ENCODE measurements at regions not wholly inside any gene's neighbourhood (a gene's known extent, or its start where the extent isn't known, plus 50 kb on each side); places are given as distances from the start of the nearest gene placed in this dataset.

GRCh38 chr3:152522036-152522435, 253.3 kb downstream of the MBNL1 start:
- CTCF ChIA-PET: interaction anchor here (3.6 kb wide), 1 partner anchor 49 kb away, joined by 12 read pairs; no protein-coding TSS in a partner anchor
- Mint-ChIP-seq H3K27ac (ENCODE audit: unreplicated experiment) (no peak overlapping the region), H3K9me3 (ENCODE audit: low read depth, unreplicated experiment) (no peaks in the 10 kb centered on the region), H3K27me3 (ENCODE audit: unreplicated experiment) (no peaks in the 10 kb centered on the region), H3K36me3 (ENCODE audit: insufficient read depth, unreplicated experiment) (no peaks in the 10 kb centered on the region), H3K4me1 (ENCODE audit: low read depth, unreplicated experiment) (no peaks in the 10 kb centered on the region), H3K4me3 (ENCODE audit: low read depth, unreplicated experiment) (no peak overlapping the region)
- intact Hi-C loops (cut with micrococcal nuclease; ENCODE audit: unreplicated experiment): no loop called here
- no TSS peak for BruUV-seq (replicated peaks)
- no peak for DNase-seq
- TF ChIP-seq CTCF (IDR thresholded peaks at IDR 0.05; ENCODE audit: unreplicated experiment): no peak

GRCh38 chr3:152524198-152525140, 255.7 kb downstream of the MBNL1 start:
- peak; percentile 83 for TF ChIP-seq CTCF (IDR thresholded peaks at IDR 0.05; ENCODE audit: unreplicated experiment)
- DNase-seq: peak; percentile 57
- Mint-ChIP-seq H3K36me3 (ENCODE audit: insufficient read depth, unreplicated experiment) (no peaks in the 10 kb centered on the region), H3K9me3 (ENCODE audit: low read depth, unreplicated experiment) (no peaks in the 10 kb centered on the region), H3K27me3 (ENCODE audit: unreplicated experiment) (no peaks in the 10 kb centered on the region), H3K4me1 (ENCODE audit: low read depth, unreplicated experiment) (no peaks in the 10 kb centered on the region), H3K27ac (ENCODE audit: unreplicated experiment) (no peak overlapping the region), H3K4me3 (ENCODE audit: low read depth, unreplicated experiment) (no peak overlapping the region)
- intact Hi-C loops (cut with micrococcal nuclease; ENCODE audit: unreplicated experiment): loop anchor here (1.0 kb wide), 1 partner anchor 50 kb away; no protein-coding TSS in a partner anchor
- BruUV-seq (replicated peaks): no TSS peak
- CTCF ChIA-PET: interaction anchor here (0.7 to 3.6 kb wide), 7 partner anchors 12 to 603 kb away, joined by 3 to 12 read pairs (median 3); no protein-coding TSS in a partner anchor

- no peak overlapping the region for H3K27ac Mint-ChIP-seq (ENCODE audit: unreplicated experiment)
- H3K4me1 Mint-ChIP-seq (ENCODE audit: low read depth, unreplicated experiment): no peaks in the 10 kb centered on the region
- no TSS peak for BruUV-seq (replicated peaks)
- no peak for TF ChIP-seq CTCF (IDR thresholded peaks at IDR 0.05; ENCODE audit: unreplicated experiment)
- intact Hi-C loops (cut with micrococcal nuclease; ENCODE audit: unreplicated experiment): no loop called here
- H3K4me3 Mint-ChIP-seq (ENCODE audit: low read depth, unreplicated experiment): no peak overlapping the region
- no peak for DNase-seq
- CTCF ChIA-PET: no interaction called here
- peaks cover 4% of the 10 kb centered on the region for H3K9me3 Mint-ChIP-seq (ENCODE audit: low read depth, unreplicated experiment)
- H3K27me3 Mint-ChIP-seq (ENCODE audit: unreplicated experiment): no peaks in the 10 kb centered on the region
- H3K36me3 Mint-ChIP-seq (ENCODE audit: insufficient read depth, unreplicated experiment): no peaks in the 10 kb centered on the region
Observed at GRCh38 chr3:152531717-152532116, 263.0 kb downstream of the MBNL1 start.

GRCh38 chr3:152538518-152538917, 269.8 kb downstream of the MBNL1 start:
- BruUV-seq (replicated peaks): no TSS peak
- Mint-ChIP-seq H3K27me3 (ENCODE audit: unreplicated experiment) (no peaks in the 10 kb centered on the region), H3K4me1 (ENCODE audit: low read depth, unreplicated experiment) (no peaks in the 10 kb centered on the region), H3K9me3 (ENCODE audit: low read depth, unreplicated experiment) (no peaks in the 10 kb centered on the region), H3K36me3 (ENCODE audit: insufficient read depth, unreplicated experiment) (no peaks in the 10 kb centered on the region), H3K27ac (ENCODE audit: unreplicated experiment) (no peak overlapping the region), H3K4me3 (ENCODE audit: low read depth, unreplicated experiment) (no peak overlapping the region)
- no peak for TF ChIP-seq CTCF (IDR thresholded peaks at IDR 0.05; ENCODE audit: unreplicated experiment)
- intact Hi-C loops (cut with micrococcal nuclease; ENCODE audit: unreplicated experiment): no loop called here
- CTCF ChIA-PET: no interaction called here
- DNase-seq: no peak

All from Calu3 (cell line).